Right ventricle myocardium superior (tissue), 1 donor: ENCODE measurements at regions not wholly inside any gene's neighbourhood (a gene's known extent, or its start where the extent isn't known, plus 50 kb on each side); places are given as distances from the start of the nearest gene placed in this dataset.
A peak's percentile ranks its signal among the peaks of the same experiment; 100 is the strongest.
"Not testable (repeated sequence)": the region's sequence is repeated elsewhere in the genome, so short reads cannot be mapped to it uniquely, and the experiment has no call there.

ENCODE experiments used
- ATAC-seq: fragments of 200-7000 bp; cut with Tn5 transposase; one replicate; pipeline ENCODE4 v1.9.1; 2020; ENCODE audit warnings: mild to moderate bottlenecking; ENCODE audit not compliant: poor library complexity
- DNase-seq: peaks from one replicate; pipeline ENCODE4 v3.0.0-alpha.2; 2020
- intact Hi-C: fragments of 100-400 bp; cut with DNase I; formaldehyde crosslinking; loops from one replicate; pipeline ENCODE4 v1.11.2; 2022
- donor health status: DM: no; HTN: yes; CAD: no; lungs with severe emphysema.

- intact Hi-C loops, result no loop called here
- no peak for DNase-seq
- ATAC-seq, result no peak
Measured at GRCh38 chr4:53712408-53713020, 121.2 kb upstream of the LNX1 start.

- intact Hi-C loops, result no loop called here
- no peak for ATAC-seq
- DNase-seq, result no peak
Measured at GRCh38 chr4:53711926-53712325, 120.6 kb upstream of the LNX1 start.

GRCh38 chr4:53709693-53710092 is 118.4 kb upstream of the LNX1 start:
- DNase-seq (no peak), ATAC-seq (no peak)
- intact Hi-C loops, result no loop called here

- intact Hi-C loops, result no loop called here
- no peak for DNase-seq
- ATAC-seq, result no peak
Measured at GRCh38 chr4:53707491-53707890, 116.2 kb upstream of the LNX1 start.

- no peak for DNase-seq
- peak; percentile 32 for ATAC-seq
- intact Hi-C loops, result no loop called here
Measured at GRCh38 chr4:53706422-53707032, 115.2 kb upstream of the LNX1 start.

- ATAC-seq (no peak), DNase-seq (no peak)
- intact Hi-C loops, result no loop called here
Measured at GRCh38 chr4:53705972-53706371, 114.7 kb upstream of the LNX1 start.

- intact Hi-C loops, result no loop called here
- ATAC-seq (no peak), DNase-seq (no peak)
Measured at GRCh38 chr4:53705151-53705764, 114.0 kb upstream of the LNX1 start.

- intact Hi-C loops, result no loop called here
- ATAC-seq (no peak), DNase-seq (no peak)
Measured at GRCh38 chr4:53704329-53704728, 113.0 kb upstream of the LNX1 start.

GRCh38 chr4:53703267-53703655 is 112.0 kb upstream of the LNX1 start:
- intact Hi-C loops, result no loop called here
- ATAC-seq, result no peak
- peak; percentile 40 for DNase-seq

- peak; percentile 95 for ATAC-seq
- peak; percentile 93 for DNase-seq
- intact Hi-C loops, result no loop called here
Measured at GRCh38 chr4:53702334-53703266, 111.3 kb upstream of the LNX1 start.

GRCh38 chr4:53701260-53701659 is 110.0 kb upstream of the LNX1 start:
- DNase-seq, ATAC-seq, intact Hi-C loops: not testable (repeated sequence)

- ATAC-seq, DNase-seq, intact Hi-C loops: not testable (repeated sequence)
Measured at GRCh38 chr4:53699310-53699709, 108.0 kb upstream of the LNX1 start.

GRCh38 chr4:53697016-53697685 is 105.9 kb upstream of the LNX1 start:
- no peak for DNase-seq
- no peak for ATAC-seq
- intact Hi-C loops, result no loop called here

GRCh38 chr4:53695540-53696463 is 104.5 kb upstream of the LNX1 start:
- ATAC-seq, result no peak
- intact Hi-C loops, result no loop called here
- DNase-seq, result no peak

- ATAC-seq (no peak), DNase-seq (no peak)
- intact Hi-C loops, result no loop called here
Measured at GRCh38 chr4:53694666-53695065, 103.4 kb upstream of the LNX1 start.

- intact Hi-C loops, result no loop called here
Measured at GRCh38 chr4:53693909-53694308, 102.6 kb upstream of the LNX1 start.

GRCh38 chr4:53693408-53693807 is 102.1 kb upstream of the LNX1 start:
- DNase-seq, result no peak
- no peak for ATAC-seq
- intact Hi-C loops, result no loop called here

More at GRCh38 chr4:53693909-53694308, 102.6 kb upstream of the LNX1 start:
- DNase-seq (no peak), ATAC-seq (no peak)
